GM18868 (cell line): ENCODE measurements at regions not wholly inside any gene's neighbourhood (a gene's known extent, or its start where the extent isn't known, plus 50 kb on each side); places are given as distances from the start of the nearest gene placed in this dataset.

Source experiments
- ATAC-seq: cut with Tn5 transposase; IDR thresholded peaks from one replicate; pipeline ENCODE4 v1.9.1; 2021; ENCODE audit warnings: mild to moderate bottlenecking, moderate library complexity; ENCODE audit not compliant: unreplicated experiment

DNA sequence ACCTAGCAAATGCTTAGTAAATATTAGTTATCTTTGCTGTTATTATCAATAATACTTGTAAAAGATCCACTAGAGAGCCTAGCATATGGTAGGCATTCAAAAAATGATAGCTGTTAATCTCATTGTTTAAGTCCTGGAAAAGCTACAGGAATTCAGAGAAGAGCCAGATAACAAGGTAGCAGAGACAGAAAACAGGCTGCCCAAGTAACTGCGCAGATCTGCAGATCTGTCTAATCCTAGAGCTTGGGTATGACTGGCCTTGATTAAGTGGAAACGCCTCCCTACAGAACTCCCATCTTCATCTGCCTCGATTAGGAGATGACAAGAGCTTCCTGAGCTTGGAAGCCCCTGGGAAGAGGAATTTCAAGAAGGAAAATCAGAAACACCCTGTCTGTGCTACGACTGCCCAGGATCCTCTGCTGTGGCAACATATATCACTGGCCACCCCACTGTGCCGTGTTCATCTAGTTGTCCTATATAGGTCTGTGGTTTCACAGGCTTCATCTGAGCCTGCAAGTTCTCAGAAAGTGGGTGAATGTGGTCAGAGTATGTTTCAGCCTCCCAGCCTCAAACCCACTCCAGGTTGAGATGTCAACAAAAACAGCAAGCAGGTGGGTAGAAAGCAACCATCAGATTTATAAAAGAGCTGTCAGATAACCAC is 151.5 kb upstream of the PKDCC start:
- ATAC-seq = peak; percentile 97

GRCh38 chr2:41899189-41899588 is 148.6 kb upstream of the PKDCC start:
- ATAC-seq = no peak

DNA sequence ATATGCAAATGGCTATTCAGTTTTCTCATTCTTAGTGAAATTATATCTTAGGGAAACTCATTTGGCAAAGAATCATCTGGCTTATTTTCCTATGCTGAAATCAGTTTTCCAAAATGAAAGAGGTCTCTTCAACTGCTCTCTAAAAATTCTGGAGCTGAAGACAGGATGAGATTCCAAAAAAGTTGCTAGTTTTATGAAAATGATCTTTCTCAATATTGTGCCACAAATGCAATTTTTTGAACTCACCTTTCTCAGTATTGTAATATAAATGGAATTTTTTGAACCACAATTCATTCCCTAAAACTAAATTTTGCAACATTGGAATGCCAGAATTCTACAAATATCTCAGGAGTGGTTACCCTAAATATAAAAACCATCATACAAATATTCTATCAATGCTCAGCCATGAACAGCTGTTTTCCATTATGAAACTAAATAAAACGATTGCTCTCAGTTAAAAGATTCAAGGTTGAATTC is 147.7 kb upstream of the PKDCC start:
- ATAC-seq = no peak

DNA sequence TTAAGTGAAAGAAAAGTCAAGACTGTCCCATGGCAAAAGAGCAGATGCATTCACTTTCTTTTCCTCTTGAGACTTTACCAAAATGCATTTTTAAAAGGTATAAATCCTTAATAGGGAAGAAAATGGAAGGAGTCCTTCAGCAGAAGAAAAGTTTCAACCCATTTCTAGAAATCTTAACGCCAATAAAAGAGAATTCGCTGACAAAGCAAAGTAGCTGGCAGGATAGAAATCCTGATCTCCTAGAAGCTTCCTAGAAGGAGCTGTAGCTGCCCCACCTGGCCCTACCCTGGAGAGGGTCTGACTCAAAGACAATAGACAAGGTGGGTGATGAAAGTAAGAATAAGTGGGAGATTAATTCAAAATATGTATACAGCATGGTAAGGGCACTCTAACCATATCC is 144.9 kb upstream of the PKDCC start:
- ATAC-seq = no peak

- no peak for ATAC-seq
These were observed 144.2 kb upstream of the PKDCC start for GRCh38 chr2:41903474-41904135.

DNA sequence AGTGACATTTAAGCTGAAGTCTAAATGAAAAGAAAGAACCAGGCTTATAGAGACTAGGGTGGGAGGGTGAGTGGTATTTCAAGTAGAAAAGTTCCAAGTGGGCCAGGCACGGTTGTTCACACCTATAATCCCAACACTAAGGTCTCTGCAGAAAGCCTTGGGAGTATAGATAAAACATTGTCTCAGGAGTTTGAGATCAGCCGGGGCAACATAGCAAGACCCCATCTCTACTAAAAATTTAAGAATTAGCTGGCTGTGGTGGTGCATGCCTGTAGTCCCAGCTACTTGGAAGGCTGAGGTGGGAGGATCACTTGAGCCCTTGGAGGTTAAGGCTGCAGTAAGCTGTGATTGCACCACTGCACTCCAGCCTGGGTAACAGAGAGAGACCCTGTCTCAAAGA is 143.4 kb upstream of the PKDCC start:
- no peak for ATAC-seq

DNA sequence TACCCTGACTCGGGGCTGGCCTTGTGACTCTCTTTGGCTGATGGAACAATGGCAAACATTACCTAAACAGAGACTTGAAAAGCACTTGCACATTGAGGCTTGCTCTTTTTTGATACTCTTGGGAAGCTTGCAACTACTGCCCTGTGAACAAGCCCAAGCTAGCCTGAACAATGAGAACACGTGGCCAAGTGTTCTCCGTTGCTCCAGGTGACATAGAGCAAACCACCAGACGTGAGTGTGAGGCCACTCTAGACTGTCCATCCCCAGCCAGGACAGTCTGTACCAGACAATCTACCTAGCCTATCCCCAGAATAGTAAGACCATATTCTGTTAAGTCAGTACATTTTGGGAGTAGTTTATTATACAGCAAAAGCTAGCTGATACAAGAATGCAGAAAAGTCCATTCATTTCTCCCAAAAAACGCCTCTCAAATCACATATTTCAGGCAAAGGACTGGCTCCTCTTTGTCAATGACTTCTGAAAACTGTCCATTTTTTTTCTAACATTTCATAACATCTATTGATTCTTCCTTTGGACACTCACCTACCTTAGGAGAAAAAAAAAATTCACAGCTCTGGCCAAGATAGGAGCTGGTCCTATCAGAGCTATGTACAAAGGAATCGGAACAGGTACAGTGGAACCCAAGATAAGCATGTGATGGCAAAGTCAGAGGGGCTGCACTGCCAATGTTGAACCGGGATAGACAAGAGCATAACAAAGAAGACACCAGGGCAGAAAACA is 142.1 kb upstream of the PKDCC start:
- no peak for ATAC-seq

DNA sequence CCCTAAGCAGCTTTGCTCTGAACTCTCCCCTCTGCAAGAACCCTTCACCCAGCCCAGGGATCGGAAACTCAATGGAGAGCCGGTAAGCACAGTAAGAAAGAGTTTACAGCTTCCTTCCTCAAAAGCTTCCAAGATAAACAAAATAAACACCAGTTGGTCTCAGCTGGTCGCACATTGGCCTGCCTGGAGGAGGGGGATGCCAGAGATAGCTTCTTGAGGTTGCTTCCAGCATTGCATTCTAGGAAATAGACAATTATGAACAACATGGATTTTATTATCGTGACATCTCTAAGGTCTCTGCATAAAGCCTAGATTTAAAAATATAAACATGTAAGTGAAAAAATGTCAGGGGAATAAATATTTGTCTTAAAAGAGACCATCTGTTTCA is 141.5 kb upstream of the PKDCC start:
- ATAC-seq = no peak

DNA sequence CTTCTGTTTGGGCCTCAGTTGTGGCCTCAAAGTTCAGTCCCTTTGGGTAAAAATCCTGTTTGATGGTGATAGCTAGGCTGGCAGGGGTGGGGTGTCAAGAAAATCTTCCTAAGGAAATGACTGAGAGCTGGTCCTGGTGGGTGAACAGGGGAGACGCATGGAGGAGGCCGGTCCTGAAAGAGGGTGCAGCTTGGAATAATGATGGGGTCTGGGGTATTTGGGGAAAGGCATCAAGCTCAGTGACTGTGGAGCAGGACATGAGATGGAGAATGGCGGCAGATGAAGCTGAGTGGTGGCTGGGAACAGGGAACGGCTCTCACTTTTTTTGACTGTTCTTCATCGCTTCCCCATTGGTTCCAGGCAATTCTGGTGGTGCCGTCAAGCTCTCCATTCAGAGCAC is 140.7 kb upstream of the PKDCC start:
- no peak for ATAC-seq

DNA sequence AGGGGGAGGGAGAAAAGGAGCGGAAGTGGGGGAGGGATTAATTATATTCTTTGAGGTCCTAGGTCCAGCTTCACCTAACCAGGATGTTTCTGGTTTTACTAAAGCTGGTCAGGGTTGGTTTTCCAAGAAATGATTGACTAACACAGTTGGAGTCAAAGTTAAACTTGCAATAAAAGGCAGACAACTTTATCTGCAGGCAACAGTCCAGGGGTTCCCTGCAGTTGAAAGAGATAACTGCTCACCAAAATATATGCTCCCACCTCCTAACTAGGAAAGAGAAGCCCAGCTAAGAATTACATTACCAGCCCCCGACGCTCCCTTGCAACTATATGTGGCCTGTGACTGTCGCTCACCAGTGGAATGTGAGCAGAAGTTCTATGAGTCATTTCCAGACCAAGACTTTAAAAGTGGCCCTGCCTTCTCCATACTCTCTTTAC is 140.0 kb upstream of the PKDCC start:
- peak; percentile 66 for ATAC-seq

DNA sequence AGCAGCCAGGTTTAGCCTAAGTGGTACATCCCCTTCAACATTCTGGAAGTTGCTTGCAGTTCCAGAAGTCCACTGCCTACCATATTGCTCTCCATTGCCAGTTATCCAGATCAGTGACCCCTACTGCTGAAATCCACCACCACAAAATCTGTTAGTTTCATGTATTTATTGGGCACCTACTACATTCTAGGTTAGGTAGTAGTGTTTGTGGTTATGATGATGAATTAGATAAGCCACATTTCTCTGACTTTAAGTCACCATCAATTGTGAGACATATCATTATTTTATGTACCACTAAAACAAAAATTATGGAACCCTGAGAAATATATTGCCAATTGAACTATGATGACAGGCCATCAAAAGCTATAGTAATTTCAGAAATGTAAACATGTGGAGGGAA is 139.5 kb upstream of the PKDCC start:
- no peak for ATAC-seq

DNA sequence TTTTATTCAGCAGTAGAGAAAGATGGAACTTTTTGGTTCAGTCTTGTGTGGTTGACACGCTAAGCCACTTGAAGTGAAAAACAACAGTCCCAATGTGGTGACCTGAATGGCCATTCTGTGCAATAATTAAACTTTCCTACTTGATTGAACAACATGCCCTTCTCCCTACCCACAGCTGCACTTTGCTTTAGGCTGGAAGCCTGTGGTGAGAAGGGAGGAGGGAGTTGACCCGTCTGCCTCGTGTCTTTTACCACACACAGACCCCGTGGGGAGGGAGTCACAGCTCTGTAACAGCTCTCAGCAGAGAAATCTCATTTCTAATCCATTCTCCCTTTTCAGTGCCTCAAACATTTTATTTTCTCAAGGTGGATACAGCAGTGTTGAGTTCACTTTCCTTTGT is 138.2 kb upstream of the PKDCC start:
- ATAC-seq = no peak

DNA sequence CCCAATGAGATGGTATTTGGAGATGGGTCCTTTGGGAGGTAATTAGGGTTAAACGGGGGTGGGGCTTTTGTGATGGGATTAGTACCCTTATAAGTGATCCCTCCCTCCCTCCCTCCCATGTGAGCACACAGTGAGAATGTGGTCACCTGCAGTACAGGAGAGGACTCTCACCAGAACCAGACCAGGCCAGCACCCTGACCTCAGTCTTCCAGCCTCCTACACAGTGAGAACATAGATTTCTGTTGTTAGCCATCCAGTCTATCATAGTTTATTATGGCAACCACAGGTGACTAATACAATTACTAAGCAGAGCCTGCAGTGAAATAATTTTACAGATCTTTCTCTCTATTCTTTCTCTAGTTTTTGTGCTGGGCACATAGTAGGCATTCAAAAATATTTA is 137.7 kb upstream of the PKDCC start:
- peak; percentile 56 for ATAC-seq

GRCh38 chr2:41911033-41911432 is 136.8 kb upstream of the PKDCC start:
- no peak for ATAC-seq

- ATAC-seq = no peak
These were observed 135.5 kb upstream of the PKDCC start for GRCh38 chr2:41912337-41912736.

DNA sequence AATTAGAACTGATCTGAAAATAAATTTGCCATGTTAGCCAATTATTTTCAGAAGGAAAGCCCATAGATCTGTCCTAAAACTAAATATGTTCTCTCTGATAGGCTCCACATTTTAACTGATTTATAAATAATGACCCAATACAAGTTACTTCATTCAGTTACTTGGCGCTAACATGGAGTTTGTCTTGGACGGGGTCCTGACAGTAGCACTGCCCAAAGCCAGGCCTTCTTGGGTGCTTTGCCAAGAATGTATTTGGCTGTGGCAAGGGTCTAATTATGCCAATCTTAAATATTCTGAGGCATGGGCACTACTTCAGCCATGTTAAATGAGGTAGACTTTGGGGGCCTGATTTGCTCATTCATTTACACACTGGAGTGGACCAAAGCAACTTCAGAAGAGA is 135.0 kb upstream of the PKDCC start:
- ATAC-seq = no peak

GRCh38 chr2:41913311-41913710 is 134.5 kb upstream of the PKDCC start:
- ATAC-seq = no peak

GRCh38 chr2:41913921-41914609 is 133.8 kb upstream of the PKDCC start:
- ATAC-seq = no peak

DNA sequence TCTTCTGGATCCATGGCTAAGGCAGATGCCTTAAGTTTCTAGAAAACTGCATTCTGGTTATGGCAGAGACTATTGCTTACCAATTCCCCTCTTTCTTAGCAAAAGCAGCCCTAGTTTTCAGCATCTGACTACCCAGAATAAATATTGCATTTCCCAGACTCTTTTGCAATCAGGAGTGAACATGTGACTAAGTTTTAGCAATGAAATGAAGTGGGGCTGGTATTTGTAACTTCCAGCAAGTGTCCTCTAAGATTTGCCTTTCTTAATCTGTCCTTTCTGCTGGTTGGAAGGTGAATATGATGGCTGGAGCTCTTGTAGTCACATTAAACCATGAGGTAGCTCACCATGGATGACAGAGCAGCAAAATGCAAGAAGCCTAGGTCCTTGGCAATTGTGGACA is 132.9 kb upstream of the PKDCC start:
- ATAC-seq = no peak

GRCh38 chr2:41916177-41916576 is 131.6 kb upstream of the PKDCC start:
- no peak for ATAC-seq

- ATAC-seq = no peak
These were observed 130.2 kb upstream of the PKDCC start for GRCh38 chr2:41917587-41917986.
